ENCODE measurements at regions not wholly inside any gene's neighbourhood (a gene's known extent, or its start where the extent isn't known, plus 50 kb on each side); places are given as distances from the start of the nearest gene placed in this dataset.
A peak's percentile ranks its signal among the peaks of the same experiment; 100 is the strongest.

DNA sequence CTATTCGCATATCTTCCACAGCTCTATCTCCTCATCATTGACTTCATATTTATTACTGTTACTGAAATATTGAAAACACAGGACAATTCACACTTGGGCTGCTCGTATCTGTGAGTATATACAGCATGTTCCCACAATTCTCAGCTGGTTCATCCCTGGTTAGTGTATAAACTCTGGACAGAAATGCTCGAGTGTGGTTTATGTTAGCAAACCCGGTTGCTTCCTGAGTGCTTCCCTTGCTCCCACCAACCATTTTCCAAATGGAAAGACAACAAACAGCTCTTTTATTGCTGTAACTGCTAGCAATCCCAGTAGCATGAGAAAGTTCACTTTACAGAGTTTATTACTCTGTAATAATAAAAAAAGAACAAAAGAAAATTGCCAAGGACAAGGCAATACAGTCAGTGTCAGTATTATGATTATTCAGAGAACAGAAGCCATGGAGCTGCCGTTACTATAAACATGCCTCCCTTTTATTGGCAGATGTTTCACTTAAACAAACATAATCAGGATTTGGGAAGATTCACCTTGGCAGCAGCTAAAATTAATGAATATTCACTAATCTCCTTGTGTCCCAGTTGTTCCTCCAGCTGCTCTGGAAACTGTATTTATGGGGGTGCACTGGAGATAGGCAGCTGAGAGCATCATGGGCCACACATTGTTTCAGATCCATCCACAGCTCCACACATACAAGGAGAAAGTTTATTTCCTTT, 134.1 kb upstream of the GUCY1A1 start:
- no peak for DNase-seq (ENCODE audit: low spot score in 2 of 2, unreplicated experiment in 2 of 2)
- Mint-ChIP-seq H3K9me3 (peaks cover 4% of the 10 kb centered on the region), H3K27me3 (ENCODE audit: low read depth) (no peaks in the 10 kb centered on the region), H3K27ac (peak overlapping the region; percentile 17), H3K4me3 (no peak overlapping the region), H3K36me3 (no peaks in the 10 kb centered on the region), H3K4me1 (peaks cover 43% of the 10 kb centered on the region)
- TF ChIP-seq, protein P1, sequence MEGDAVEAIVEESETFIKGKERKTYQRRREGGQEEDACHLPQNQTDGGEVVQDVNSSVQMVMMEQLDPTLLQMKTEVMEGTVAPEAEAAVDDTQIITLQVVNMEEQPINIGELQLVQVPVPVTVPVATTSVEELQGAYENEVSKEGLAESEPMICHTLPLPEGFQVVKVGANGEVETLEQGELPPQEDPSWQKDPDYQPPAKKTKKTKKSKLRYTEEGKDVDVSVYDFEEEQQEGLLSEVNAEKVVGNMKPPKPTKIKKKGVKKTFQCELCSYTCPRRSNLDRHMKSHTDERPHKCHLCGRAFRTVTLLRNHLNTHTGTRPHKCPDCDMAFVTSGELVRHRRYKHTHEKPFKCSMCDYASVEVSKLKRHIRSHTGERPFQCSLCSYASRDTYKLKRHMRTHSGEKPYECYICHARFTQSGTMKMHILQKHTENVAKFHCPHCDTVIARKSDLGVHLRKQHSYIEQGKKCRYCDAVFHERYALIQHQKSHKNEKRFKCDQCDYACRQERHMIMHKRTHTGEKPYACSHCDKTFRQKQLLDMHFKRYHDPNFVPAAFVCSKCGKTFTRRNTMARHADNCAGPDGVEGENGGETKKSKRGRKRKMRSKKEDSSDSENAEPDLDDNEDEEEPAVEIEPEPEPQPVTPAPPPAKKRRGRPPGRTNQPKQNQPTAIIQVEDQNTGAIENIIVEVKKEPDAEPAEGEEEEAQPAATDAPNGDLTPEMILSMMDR (IDR thresholded peaks at IDR 0.05; ENCODE audit: unreplicated experiment), result no peak

DNA sequence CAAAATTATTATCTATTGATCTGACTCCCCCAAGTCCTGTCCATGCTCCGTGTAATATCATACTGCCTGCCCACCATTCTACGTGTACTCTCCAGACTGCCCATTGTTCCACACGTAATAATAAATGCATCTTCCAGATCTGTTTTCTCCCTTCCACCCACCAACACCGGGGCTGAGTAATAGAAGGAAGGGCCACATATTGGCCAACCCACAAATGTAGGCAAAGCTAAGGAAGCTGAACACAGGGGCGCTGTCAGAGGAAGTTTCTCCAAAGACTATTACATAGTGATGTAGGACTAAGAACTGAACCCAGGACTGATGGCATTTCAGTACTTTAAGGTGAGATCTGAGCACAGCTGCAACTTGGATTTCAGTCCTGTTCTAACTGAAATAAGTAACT, 135.8 kb upstream of the GUCY1A1 start:
- no peak overlapping the region for H3K4me3 Mint-ChIP-seq
- H3K9me3 Mint-ChIP-seq, result peaks cover 4% of the 10 kb centered on the region
- TF ChIP-seq, protein P1 (IDR thresholded peaks at IDR 0.05; ENCODE audit: unreplicated experiment), result no peak

DNA sequence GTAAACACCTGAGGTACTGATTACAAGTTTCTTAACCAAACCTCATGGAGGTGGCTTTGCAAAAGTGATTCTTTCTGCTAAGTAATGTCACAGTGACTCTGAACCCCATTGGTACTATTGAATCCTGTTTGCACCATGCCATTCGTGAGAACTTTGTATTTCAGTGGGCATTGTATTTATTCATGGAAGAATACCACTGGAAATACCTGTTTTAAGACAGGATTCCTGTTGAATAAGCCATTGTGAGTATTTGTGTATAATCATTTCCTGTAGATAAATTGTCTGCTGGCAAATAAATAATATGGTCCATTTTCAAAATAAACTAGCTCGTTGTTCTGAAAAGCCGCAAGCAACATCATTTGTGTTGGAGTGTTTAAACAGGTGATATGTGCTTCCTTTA, 136.4 kb upstream of the GUCY1A1 start:
- Mint-ChIP-seq H3K27ac (no peak overlapping the region), H3K4me3 (no peak overlapping the region), H3K4me1 (peaks cover 45% of the 10 kb centered on the region), H3K36me3 (no peaks in the 10 kb centered on the region), H3K27me3 (ENCODE audit: low read depth) (no peaks in the 10 kb centered on the region), H3K9me3 (peaks cover 4% of the 10 kb centered on the region)
- DNase-seq (ENCODE audit: low spot score in 2 of 2, unreplicated experiment in 2 of 2), result no peak
- TF ChIP-seq, protein P1 (IDR thresholded peaks at IDR 0.05; ENCODE audit: unreplicated experiment), result no peak

More for the DNA sequence above, 135.8 kb upstream of the GUCY1A1 start:
- Mint-ChIP-seq H3K27ac (no peak overlapping the region), H3K36me3 (no peaks in the 10 kb centered on the region), H3K27me3 (ENCODE audit: low read depth) (no peaks in the 10 kb centered on the region), H3K4me1 (peaks cover 50% of the 10 kb centered on the region)
- DNase-seq (ENCODE audit: low spot score in 2 of 2, unreplicated experiment in 2 of 2), result no peak

DNA sequence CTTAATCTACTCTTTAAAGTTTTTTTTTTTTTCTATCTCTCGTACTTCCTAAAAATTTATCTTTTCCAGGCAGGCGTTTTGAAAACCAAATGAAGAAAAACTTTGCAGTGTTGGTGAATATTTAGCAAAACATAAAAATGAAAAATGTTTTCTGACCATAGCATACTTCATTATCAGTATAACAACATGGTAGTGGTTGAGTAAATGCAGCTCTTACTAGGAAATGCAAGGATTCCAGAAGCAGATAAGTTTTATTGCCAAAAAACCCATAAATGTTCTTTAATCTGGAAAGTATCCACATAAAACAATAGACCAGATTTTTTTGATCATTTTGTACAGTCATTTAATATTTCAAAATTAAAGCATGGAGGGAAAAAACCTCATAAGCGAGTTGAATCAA, 136.9 kb upstream of the GUCY1A1 start:
- Mint-ChIP-seq H3K9me3 (peaks cover 4% of the 10 kb centered on the region), H3K4me3 (no peak overlapping the region), H3K36me3 (no peaks in the 10 kb centered on the region), H3K27ac (peak overlapping the region; percentile 65), H3K4me1 (peaks cover 46% of the 10 kb centered on the region), H3K27me3 (ENCODE audit: low read depth) (no peaks in the 10 kb centered on the region)
- TF ChIP-seq, protein P1 (IDR thresholded peaks at IDR 0.05; ENCODE audit: unreplicated experiment), result no peak
- no peak for DNase-seq (ENCODE audit: low spot score in 2 of 2, unreplicated experiment in 2 of 2)

DNA sequence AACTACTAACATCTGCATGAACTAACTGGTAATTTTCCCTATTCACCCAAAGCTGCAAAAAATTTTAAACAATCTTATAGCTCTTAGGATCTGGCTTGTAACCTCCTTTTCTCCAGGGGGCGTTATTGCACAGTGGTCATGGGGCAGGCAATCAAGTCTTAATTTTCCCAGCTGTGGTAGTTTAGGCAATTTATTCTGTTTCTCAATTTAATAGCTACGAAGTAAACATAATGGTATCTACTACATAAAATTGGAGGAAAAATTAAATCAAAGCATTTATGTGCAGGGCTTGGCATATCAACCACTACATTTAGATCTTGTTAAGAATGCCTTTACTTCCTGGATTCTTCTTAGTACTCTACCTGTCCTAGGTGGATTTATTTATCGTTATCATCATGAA, 137.4 kb upstream of the GUCY1A1 start:
- no peaks in the 10 kb centered on the region for H3K27me3 Mint-ChIP-seq (ENCODE audit: low read depth)
- DNase-seq (ENCODE audit: low spot score in 2 of 2, unreplicated experiment in 2 of 2), result no peak
- no peak overlapping the region for H3K4me3 Mint-ChIP-seq
- no peaks in the 10 kb centered on the region for H3K36me3 Mint-ChIP-seq
- peak overlapping the region; percentile 65 for H3K27ac Mint-ChIP-seq
- TF ChIP-seq, protein P1 (IDR thresholded peaks at IDR 0.05; ENCODE audit: unreplicated experiment), result no peak
- H3K9me3 Mint-ChIP-seq, result peaks cover 4% of the 10 kb centered on the region
- H3K4me1 Mint-ChIP-seq, result peaks cover 49% of the 10 kb centered on the region

Measured in mesothelial cell of epicardium (in vitro differentiated cells).